ACC112 (cell line): ENCODE measurements at regions not wholly inside any gene's neighbourhood (a gene's known extent, or its start where the extent isn't known, plus 50 kb on each side); places are given as distances from the start of the nearest gene placed in this dataset.

Source experiments
- H2AFZ ChIP-seq: fragments of 200-600 bp; sonication (generic); one replicate; pipeline ENCODE4 v1.6.0; 2017; ENCODE audit warnings: antibody characterized with exemption, low read length; ENCODE audit not compliant: unreplicated experiment
- H3K27ac ChIP-seq: fragments of 200-600 bp; sonication (generic); 2 replicates; pipeline ENCODE4 v1.5.1; 2014; ENCODE audit warnings: low read depth, mild to moderate bottlenecking, antibody characterized with exemption, low read length, moderate library complexity
- H3K27me3 ChIP-seq: fragments of 200-600 bp; sonication (generic); 2 replicates; pipeline ENCODE4 v1.6.1; 2014; ENCODE audit warnings: mild to moderate bottlenecking, antibody characterized with exemption, low read length, moderate library complexity, mixed read lengths; ENCODE audit not compliant: insufficient read depth
- H3K36me3 ChIP-seq: fragments of 200-600 bp; sonication (generic); 2 replicates; pipeline ENCODE4 v1.6.1; 2016; ENCODE audit warnings: mild to moderate bottlenecking, antibody characterized with exemption, low read length, moderate library complexity, mixed read lengths; ENCODE audit not compliant: insufficient read depth
- H3K4me1 ChIP-seq: fragments of 200-600 bp; sonication (generic); one replicate; pipeline ENCODE4 v1.6.1; 2016; ENCODE audit warnings: low read length, mixed read lengths; ENCODE audit not compliant: insufficient read depth, unreplicated experiment, control insufficient read depth
- H3K4me3 ChIP-seq: fragments of 200-600 bp; sonication (generic); 2 replicates; pipeline ENCODE4 v1.5.1; 2014; ENCODE audit warnings: mild to moderate bottlenecking, low read depth, low read length
- H3K79me2 ChIP-seq: fragments of 200-600 bp; sonication (generic); one replicate; pipeline ENCODE4 v1.6.0; 2016; ENCODE audit warnings: low read length; ENCODE audit not compliant: control insufficient read depth, unreplicated experiment, insufficient read depth

DNA sequence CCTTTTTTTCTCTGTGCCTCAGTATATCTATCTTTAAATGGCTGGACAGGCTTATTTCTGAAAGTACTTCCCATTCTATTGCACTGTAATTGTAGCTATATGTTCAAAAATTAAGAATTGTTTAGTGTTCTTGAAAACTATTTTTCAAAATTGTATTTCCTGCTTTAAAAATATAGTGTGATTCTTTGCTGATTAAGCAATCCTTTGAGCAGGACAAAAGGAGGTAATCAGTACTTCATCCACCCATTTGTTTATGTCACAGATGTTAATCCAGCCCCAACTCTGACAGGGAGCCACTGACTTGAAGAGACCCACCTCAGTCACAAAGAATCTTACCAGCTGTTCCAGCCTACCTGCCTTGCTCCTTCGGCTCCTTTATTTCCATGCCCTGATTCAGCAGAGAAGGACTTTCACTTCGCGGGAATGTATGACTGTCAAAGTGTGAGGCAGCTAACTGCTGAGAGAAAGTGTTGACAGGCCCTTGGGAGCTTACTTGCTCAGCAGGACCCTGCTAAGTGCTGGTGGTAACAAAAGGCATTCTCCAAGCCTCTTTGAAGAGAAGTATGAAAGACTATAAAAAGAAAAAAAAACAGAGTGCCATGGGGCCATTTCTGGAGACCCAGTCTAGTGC lies 393.3 kb upstream of the CYRIA start:
- no peaks in the 10 kb centered on the region for H3K4me1 ChIP-seq
- H3K4me3 ChIP-seq: no peak overlapping the region
- no peak overlapping the region for H3K27ac ChIP-seq
- no peaks in the 10 kb centered on the region for H3K79me2 ChIP-seq
- no peaks in the 10 kb centered on the region for H3K27me3 ChIP-seq
- H2AFZ ChIP-seq: no peak overlapping the region
- H3K36me3 ChIP-seq: no peaks in the 10 kb centered on the region

DNA sequence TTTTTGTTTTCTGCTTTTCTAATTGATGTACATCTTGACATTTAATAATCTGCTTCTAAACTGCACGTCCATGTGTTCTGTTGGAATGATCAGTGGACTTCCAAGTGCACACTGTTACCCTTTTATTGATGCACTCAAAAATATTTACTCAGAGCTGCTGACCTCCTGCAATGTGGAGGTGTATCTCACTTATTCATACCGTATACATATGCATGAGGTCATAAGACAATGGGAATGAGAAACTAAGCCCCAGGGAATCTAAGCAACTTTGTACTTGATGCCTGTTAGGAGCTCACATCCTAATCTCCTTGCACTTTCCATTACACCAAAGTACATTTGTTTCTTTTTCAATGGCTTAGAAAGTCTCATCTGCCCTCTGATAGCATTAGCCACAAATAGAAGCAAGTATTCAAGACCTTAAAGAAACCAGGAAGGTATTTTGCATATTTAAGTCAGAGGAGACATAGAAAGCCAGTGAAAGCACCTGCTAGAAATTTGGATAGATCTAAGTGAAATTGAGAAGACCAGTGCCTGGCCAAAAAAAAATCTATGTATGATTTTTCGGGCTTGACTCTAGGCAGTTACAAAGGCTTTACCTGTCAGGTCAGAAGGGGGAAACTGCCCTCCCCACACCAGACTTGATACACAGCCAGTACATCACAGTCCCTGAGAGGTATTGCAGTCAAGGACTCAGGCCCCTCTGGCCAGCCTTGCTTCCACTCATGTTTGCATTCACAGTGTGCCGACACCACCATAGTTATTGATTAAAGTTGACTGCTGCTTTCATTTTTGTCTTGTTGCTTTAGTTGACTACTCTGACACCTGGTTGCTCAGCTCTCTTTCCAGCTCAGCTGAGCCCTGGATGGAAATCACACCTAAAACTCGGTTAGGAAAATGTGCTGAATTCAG lies 391.7 kb upstream of the CYRIA start:
- Histone ChIP-seq H3K36me3 (no peaks in the 10 kb centered on the region), H3K4me1 (no peaks in the 10 kb centered on the region), H2AFZ (no peak overlapping the region), H3K27me3 (no peaks in the 10 kb centered on the region), H3K4me3 (no peak overlapping the region), H3K79me2 (no peaks in the 10 kb centered on the region), H3K27ac (no peak overlapping the region)

DNA sequence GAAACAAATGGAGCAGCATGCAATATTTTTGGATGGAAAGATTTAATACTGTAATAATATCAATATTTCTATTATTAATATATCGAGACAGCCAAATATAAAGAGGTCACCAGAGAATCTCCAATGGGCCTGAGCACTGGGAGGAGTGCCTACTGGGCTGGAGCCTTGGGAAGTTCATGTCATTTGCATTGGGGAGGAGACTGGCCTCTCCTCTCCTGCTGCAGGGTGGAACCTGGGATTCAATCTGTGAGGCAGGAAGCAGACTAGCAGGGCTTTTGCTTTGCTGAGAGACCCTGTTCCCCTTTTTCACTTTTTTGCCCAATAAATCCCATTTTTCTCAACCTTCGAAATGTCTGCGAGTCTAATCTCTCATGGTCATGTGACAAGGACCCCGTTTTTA lies 390.6 kb upstream of the CYRIA start:
- H3K27me3 ChIP-seq: no peaks in the 10 kb centered on the region
- H3K4me1 ChIP-seq: no peaks in the 10 kb centered on the region
- H3K27ac ChIP-seq: no peak overlapping the region
- no peaks in the 10 kb centered on the region for H3K36me3 ChIP-seq
- H3K4me3 ChIP-seq: no peak overlapping the region
- H2AFZ ChIP-seq: no peak overlapping the region
- no peaks in the 10 kb centered on the region for H3K79me2 ChIP-seq

DNA sequence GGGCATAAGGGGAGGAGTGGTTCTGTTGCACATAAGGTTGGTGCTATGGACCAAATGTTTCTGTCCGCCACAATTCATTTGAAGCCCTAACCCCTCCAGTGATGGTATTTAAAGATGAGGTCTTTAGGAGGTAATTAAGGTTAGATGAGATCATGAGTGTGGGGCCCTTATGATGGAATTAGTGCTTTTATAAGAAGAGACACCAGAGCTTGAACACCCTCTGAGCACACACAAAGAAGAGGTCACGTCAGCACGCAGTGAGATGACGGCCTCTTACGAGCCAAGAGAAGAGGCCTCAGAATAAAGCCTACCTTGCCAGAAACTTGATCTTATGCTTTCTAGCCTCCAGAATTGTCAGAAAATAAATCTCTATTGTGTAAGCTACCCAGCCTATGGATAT lies 386.4 kb upstream of the CYRIA start:
- Histone ChIP-seq H3K36me3 (no peaks in the 10 kb centered on the region), H2AFZ (no peak overlapping the region), H3K27me3 (peaks cover 15% of the 10 kb centered on the region; the same call in 1 of the 2 replicates), H3K4me3 (no peak overlapping the region), H3K27ac (no peak overlapping the region), H3K79me2 (no peaks in the 10 kb centered on the region), H3K4me1 (no peaks in the 10 kb centered on the region)

DNA sequence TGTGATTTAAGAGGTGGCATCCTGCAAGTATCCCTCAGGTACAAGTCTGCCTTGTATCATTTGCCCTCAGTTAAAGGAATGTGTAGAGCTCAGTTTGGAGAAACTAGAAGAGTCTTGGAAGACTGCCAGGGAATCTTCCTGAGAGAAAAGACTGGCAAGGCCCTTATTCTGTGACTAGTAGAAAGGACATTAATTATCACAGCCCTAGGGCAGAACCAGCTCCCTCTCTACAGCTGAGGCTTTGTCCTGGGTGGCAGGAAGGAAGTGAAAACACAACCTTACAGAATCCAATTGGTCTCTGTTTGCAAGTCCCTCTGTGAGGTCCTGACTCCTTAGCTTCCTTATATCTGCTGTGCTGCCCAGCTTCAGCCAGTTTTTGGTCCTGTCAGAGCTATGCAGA lies 385.9 kb upstream of the CYRIA start:
- no peaks in the 10 kb centered on the region for H3K79me2 ChIP-seq
- no peaks in the 10 kb centered on the region for H3K36me3 ChIP-seq
- H3K27ac ChIP-seq: no peak overlapping the region
- H2AFZ ChIP-seq: no peak overlapping the region
- no peaks in the 10 kb centered on the region for H3K4me1 ChIP-seq
- H3K27me3 ChIP-seq: peaks cover 15% of the 10 kb centered on the region; the same call in 1 of the 2 replicates
- no peak overlapping the region for H3K4me3 ChIP-seq

DNA sequence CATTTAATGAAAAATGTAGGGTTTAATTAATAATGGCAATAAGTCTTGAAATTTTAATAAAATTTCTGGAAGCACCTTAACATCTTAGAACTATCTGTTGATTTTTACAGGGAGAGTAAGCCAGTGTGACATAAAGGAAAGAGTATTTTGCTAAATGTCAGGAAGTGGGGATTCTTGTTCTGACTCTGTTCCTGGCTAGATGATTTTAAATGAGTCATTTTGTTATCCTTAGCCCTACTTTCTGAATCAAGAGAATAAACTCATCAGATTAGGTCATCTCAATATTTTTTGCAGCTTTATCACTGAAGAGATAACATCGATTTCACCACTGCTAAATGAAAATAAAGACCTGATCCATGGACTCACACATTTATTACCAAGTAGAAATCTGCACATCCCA lies 377.5 kb upstream of the CYRIA start:
- no peak overlapping the region for H3K27ac ChIP-seq
- H3K36me3 ChIP-seq: no peaks in the 10 kb centered on the region
- no peaks in the 10 kb centered on the region for H3K79me2 ChIP-seq
- no peak overlapping the region for H2AFZ ChIP-seq
- H3K4me1 ChIP-seq: peaks cover 12% of the 10 kb centered on the region
- H3K27me3 ChIP-seq: no peaks in the 10 kb centered on the region
- H3K4me3 ChIP-seq: no peak overlapping the region

DNA sequence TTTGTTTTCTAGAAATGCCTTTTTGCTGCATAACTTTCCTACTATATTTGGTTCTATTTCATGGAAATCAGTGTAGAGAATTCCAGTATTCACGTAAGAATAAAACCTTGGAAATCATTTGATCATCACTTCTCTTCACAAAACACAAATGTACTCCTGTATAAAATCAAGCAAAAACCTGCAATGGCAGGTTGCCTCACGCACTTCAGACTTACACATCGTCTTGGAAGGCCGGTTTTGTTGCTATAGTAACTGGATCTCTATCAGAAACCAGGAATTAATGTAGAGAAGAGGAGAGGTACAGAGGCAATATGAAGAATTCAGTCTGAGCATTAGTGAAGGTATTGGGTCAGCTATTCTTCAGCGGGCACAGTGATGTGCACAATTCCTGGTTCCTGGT lies 370.7 kb upstream of the CYRIA start:
- H2AFZ ChIP-seq: no peak overlapping the region
- no peaks in the 10 kb centered on the region for H3K79me2 ChIP-seq
- H3K4me1 ChIP-seq: no peaks in the 10 kb centered on the region
- no peaks in the 10 kb centered on the region for H3K27me3 ChIP-seq
- no peak overlapping the region for H3K27ac ChIP-seq
- H3K36me3 ChIP-seq: no peaks in the 10 kb centered on the region
- H3K4me3 ChIP-seq: no peak overlapping the region

DNA sequence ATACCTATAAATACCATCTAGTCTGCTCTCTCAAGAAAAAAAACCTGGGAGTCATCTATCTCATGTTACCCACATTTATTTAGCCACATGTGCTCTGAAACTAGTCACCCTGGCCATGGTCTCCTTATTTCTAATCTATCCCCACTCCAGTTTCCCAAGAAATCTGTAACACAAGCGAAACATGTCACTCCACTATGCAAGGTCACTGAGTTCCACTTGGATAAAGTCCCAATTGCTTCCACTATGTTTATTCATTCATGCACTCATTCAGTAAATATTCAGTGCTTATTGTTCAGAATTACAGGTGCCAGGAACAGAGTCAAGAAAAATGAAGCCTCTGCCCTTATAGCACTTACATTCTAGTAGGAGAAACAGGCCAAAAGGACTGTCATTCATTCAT lies 369.4 kb upstream of the CYRIA start:
- Histone ChIP-seq H2AFZ (no peak overlapping the region), H3K36me3 (no peaks in the 10 kb centered on the region), H3K4me3 (no peak overlapping the region), H3K27me3 (no peaks in the 10 kb centered on the region), H3K79me2 (no peaks in the 10 kb centered on the region), H3K27ac (no peak overlapping the region), H3K4me1 (no peaks in the 10 kb centered on the region)

DNA sequence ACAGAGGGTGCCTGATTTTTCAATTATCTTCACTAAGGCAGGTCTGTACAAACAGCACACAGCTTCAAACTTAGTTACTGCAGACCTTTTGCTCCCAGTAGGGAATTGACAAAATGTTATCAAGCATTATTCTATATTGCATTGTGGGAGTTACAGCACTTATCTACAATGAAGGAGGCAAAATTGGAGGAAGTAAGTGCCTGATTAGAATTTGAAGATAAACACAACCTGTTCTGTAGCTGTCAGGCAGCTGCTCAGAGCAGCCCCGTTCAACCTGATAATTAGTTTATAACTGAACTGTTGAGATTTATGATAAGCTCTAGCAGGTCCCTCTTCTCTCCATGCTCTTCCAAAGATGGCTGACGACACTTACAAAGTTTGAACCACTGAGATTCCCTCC lies 364.4 kb upstream of the CYRIA start:
- H3K36me3 ChIP-seq: no peaks in the 10 kb centered on the region
- H3K27ac ChIP-seq: no peak overlapping the region
- no peaks in the 10 kb centered on the region for H3K4me1 ChIP-seq
- H2AFZ ChIP-seq: no peak overlapping the region
- H3K27me3 ChIP-seq: no peaks in the 10 kb centered on the region
- no peaks in the 10 kb centered on the region for H3K79me2 ChIP-seq
- no peak overlapping the region for H3K4me3 ChIP-seq

DNA sequence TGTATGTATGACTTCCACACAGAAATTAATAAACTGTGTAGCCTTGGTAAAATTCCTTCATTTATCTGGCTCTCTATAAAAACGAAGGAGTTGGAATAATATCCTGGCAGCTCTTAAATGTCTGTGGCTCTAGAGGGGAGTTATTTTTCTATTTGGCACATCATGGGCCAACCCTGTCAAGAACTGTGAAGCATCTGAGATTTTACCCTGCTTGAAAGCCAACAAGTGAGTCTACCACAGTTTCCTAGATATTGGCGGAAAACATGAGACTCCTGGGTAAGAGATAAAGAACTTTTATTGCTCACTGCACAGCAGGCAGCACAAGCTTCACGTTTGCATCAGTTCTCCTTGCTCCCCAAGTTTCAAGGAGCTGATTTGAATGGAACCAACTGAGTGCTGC lies 346.7 kb upstream of the CYRIA start:
- Histone ChIP-seq H3K36me3 (no peaks in the 10 kb centered on the region), H3K27ac (no peak overlapping the region), H3K4me3 (no peak overlapping the region), H3K4me1 (no peaks in the 10 kb centered on the region), H3K79me2 (no peaks in the 10 kb centered on the region), H2AFZ (no peak overlapping the region), H3K27me3 (no peaks in the 10 kb centered on the region)

DNA sequence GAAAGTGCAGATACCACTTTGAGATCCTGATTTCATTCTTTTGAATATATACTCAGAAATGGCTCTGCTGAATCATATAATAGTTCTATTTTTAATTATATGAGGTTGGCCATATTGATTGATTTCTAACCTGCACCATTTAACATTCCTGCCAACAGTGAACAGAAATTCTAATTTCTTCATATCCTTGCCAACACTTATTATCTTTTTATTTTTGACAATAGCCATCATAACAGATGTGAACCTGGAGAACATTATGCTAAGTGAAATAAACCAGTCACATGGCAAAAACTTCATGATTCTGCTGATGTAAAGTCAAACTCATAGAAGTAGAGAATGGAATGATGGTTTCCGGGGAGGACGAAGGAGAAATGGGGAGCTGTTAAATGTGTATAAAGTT lies 344.5 kb upstream of the CYRIA start:
- Histone ChIP-seq H3K27ac (no peak overlapping the region), H2AFZ (no peak overlapping the region), H3K79me2 (no peaks in the 10 kb centered on the region), H3K4me1 (no peaks in the 10 kb centered on the region), H3K27me3 (no peaks in the 10 kb centered on the region), H3K4me3 (no peak overlapping the region), H3K36me3 (no peaks in the 10 kb centered on the region)
